ENCODE measurements at regions not wholly inside any gene's neighbourhood (a gene's known extent, or its start where the extent isn't known, plus 50 kb on each side); places are given as distances from the start of the nearest gene placed in this dataset.

- no peak for DNase-seq (ENCODE audit: low read depth)
- H3K4me3 ChIP-seq (ENCODE audit: low read depth, low read length): no peak overlapping the region
- TF ChIP-seq, protein P1, sequence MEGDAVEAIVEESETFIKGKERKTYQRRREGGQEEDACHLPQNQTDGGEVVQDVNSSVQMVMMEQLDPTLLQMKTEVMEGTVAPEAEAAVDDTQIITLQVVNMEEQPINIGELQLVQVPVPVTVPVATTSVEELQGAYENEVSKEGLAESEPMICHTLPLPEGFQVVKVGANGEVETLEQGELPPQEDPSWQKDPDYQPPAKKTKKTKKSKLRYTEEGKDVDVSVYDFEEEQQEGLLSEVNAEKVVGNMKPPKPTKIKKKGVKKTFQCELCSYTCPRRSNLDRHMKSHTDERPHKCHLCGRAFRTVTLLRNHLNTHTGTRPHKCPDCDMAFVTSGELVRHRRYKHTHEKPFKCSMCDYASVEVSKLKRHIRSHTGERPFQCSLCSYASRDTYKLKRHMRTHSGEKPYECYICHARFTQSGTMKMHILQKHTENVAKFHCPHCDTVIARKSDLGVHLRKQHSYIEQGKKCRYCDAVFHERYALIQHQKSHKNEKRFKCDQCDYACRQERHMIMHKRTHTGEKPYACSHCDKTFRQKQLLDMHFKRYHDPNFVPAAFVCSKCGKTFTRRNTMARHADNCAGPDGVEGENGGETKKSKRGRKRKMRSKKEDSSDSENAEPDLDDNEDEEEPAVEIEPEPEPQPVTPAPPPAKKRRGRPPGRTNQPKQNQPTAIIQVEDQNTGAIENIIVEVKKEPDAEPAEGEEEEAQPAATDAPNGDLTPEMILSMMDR (IDR thresholded peaks at IDR 0.05; ENCODE audit: insufficient read depth, low read length, poor library complexity, severe bottlenecking): no peak
- no peaks in the 10 kb centered on the region for H3K36me3 ChIP-seq (ENCODE audit: control insufficient read depth, insufficient read depth, low read length)
- H3K27me3 ChIP-seq (ENCODE audit: control insufficient read depth, insufficient read depth, low read length): no peaks in the 10 kb centered on the region
Measured at GRCh38 chr1:214198571-214198970, 82.4 kb upstream of the SMYD2 start.

DNA sequence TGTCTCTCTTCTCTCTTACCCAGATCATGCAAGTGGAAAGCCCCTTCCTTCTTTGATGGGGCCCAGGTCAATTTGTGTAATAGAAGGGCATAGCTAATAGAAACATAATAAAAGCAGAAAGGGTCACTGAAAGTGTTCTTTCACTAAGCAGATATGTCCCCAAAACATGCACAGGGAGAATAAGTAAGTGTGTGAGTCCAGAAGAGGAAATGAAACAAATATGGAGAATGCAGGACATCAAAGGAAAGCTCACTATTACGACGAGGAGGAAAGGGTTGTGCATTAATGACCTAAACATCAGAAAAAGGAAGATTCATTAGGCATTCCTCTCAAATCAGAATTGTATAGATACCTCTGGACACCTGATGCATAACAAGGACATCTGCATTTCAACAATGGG lies 81.4 kb upstream of the SMYD2 start:
- DNase-seq (ENCODE audit: low read depth): no peak
- Histone ChIP-seq H3K27me3 (ENCODE audit: control insufficient read depth, insufficient read depth, low read length) (no peaks in the 10 kb centered on the region), H3K36me3 (ENCODE audit: control insufficient read depth, insufficient read depth, low read length) (no peaks in the 10 kb centered on the region), H3K4me3 (ENCODE audit: low read depth, low read length) (no peak overlapping the region)
- TF ChIP-seq, protein P1 (IDR thresholded peaks at IDR 0.05; ENCODE audit: insufficient read depth, low read length, poor library complexity, severe bottlenecking): no peak

- no peaks in the 10 kb centered on the region for H3K36me3 ChIP-seq (ENCODE audit: control insufficient read depth, insufficient read depth, low read length)
- H3K4me3 ChIP-seq (ENCODE audit: low read depth, low read length): no peak overlapping the region
- TF ChIP-seq, protein P1 (IDR thresholded peaks at IDR 0.05; ENCODE audit: insufficient read depth, low read length, poor library complexity, severe bottlenecking): no peak
- no peaks in the 10 kb centered on the region for H3K27me3 ChIP-seq (ENCODE audit: control insufficient read depth, insufficient read depth, low read length)
- no peak for DNase-seq (ENCODE audit: low read depth)
Measured at GRCh38 chr1:214202992-214203391, 78.0 kb upstream of the SMYD2 start.

DNA sequence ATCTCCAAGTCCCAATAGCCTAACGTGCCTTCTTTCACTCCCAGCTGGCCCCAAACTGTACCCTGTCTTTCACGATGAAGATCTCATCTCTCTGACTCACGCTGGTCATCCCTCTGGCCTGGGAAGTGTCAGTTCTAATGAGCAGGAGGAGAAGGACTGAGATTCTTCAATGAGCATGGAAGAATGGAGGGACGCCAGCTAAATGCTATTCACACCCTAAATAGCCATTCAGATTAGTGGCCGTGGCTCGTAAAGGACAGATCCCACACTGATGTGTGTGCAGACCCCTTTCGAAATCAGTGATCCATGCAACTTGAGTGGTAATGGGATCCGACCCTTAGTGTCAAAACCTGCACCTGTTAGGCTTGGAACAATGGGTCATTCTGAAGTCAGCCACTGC lies 75.9 kb upstream of the SMYD2 start:
- Histone ChIP-seq H3K27me3 (ENCODE audit: control insufficient read depth, insufficient read depth, low read length) (no peaks in the 10 kb centered on the region), H3K36me3 (ENCODE audit: control insufficient read depth, insufficient read depth, low read length) (no peaks in the 10 kb centered on the region), H3K4me3 (ENCODE audit: low read depth, low read length) (no peak overlapping the region)
- DNase-seq (ENCODE audit: low read depth): no peak
- TF ChIP-seq, protein P1 (IDR thresholded peaks at IDR 0.05; ENCODE audit: insufficient read depth, low read length, poor library complexity, severe bottlenecking): no peak

- Histone ChIP-seq H3K27me3 (ENCODE audit: control insufficient read depth, insufficient read depth, low read length) (no peaks in the 10 kb centered on the region), H3K36me3 (ENCODE audit: control insufficient read depth, insufficient read depth, low read length) (no peaks in the 10 kb centered on the region), H3K4me3 (ENCODE audit: low read depth, low read length) (no peak overlapping the region)
- DNase-seq (ENCODE audit: low read depth): no peak
- TF ChIP-seq, protein P1 (IDR thresholded peaks at IDR 0.05; ENCODE audit: insufficient read depth, low read length, poor library complexity, severe bottlenecking): no peak
Measured at GRCh38 chr1:214208460-214208859, 72.5 kb upstream of the SMYD2 start.

- no peak for DNase-seq (ENCODE audit: low read depth)
- H3K36me3 ChIP-seq (ENCODE audit: control insufficient read depth, insufficient read depth, low read length): no peaks in the 10 kb centered on the region
- no peak overlapping the region for H3K4me3 ChIP-seq (ENCODE audit: low read depth, low read length)
- TF ChIP-seq, protein P1 (IDR thresholded peaks at IDR 0.05; ENCODE audit: insufficient read depth, low read length, poor library complexity, severe bottlenecking): no peak
- H3K27me3 ChIP-seq (ENCODE audit: control insufficient read depth, insufficient read depth, low read length): no peaks in the 10 kb centered on the region
Measured at GRCh38 chr1:214209260-214209808, 71.6 kb upstream of the SMYD2 start.
